ENCODE measurements at regions not wholly inside any gene's neighbourhood (a gene's known extent, or its start where the extent isn't known, plus 50 kb on each side); places are given as distances from the start of the nearest gene placed in this dataset.

GRCh38 chr6:22221211-22221610 lies 75.6 kb downstream of the PRL start:
- no peak for TF ChIP-seq CTCF (IDR thresholded peaks at IDR 0.05)
- no peak for TF ChIP-seq REST (IDR thresholded peaks at IDR 0.05; ENCODE audit: insufficient read depth in 1 of 2, low read depth in 2 of 2, low read length in 1 of 2)
- TF ChIP-seq POLR2AphosphoS5 (IDR thresholded peaks at IDR 0.05; ENCODE audit: low read depth, low read length), result no peak
- no peak for TF ChIP-seq TCF7L2 (IDR thresholded peaks at IDR 0.05; ENCODE audit: low read depth, low read length)
- TF ChIP-seq SIN3A (IDR thresholded peaks at IDR 0.05; ENCODE audit: borderline replicate concordance, insufficient read depth, low read depth, low read length), result no peak
